Gastroesophageal sphincter (tissue), 4 donors: ENCODE measurements at regions not wholly inside any gene's neighbourhood (a gene's known extent, or its start where the extent isn't known, plus 50 kb on each side); places are given as distances from the start of the nearest gene placed in this dataset.

Experiments
- ATAC-seq: fragments of 150-250 bp; one replicate; pipeline ENCODE4 v1.9.1; 2016; ENCODE audit warnings: mild to moderate bottlenecking, moderate library complexity
- H3K27ac ChIP-seq, 4 donors: fragments of 200-600 bp; sonication (generic) in 3 of 4; 1 replicate in 3 of 4; 2 replicates in 1 of 4; pipeline ENCODE4 v1.5.1; 2016 to 2019
- H3K27me3 ChIP-seq: fragments of 200-600 bp; sonication (generic); one replicate; pipeline ENCODE4 v1.5.1; 2019
- H3K36me3 ChIP-seq, 2 donors: fragments of 200-600 bp; sonication (generic); one replicate each; pipeline ENCODE4 v1.5.1; 2019; ENCODE audit warnings: control low read depth in 1 of 2
- H3K4me1 ChIP-seq, 3 donors: fragments of 200-600 bp; sonication (generic); 1 replicate in 2 of 3; 2 replicates in 1 of 3; pipeline ENCODE4 v1.5.1; 2016 to 2019; ENCODE audit warnings: control low read depth in 2 of 3
- H3K4me3 ChIP-seq, 2 donors: fragments of 200-600 bp; sonication (generic); one replicate each; pipeline ENCODE4 v1.5.1; 2019; ENCODE audit warnings: mild to moderate bottlenecking in 1 of 2, moderate library complexity in 1 of 2
- H3K9me3 ChIP-seq, 3 donors: fragments of 200-600 bp; sonication (generic); one replicate each; pipeline ENCODE4 v1.5.1; 2017 to 2019; ENCODE audit warnings: control low read depth in 2 of 3
- EP300 ChIP-seq: sonication (generic); formaldehyde crosslinking; IDR thresholded peaks from one replicate; pipeline ENCODE4 v1.6.1; 2017; ENCODE audit warnings: antibody characterized with exemption, mild to moderate bottlenecking
- POLR2A ChIP-seq, 2 donors: fragments of 450-650 bp; IDR thresholded peaks; one replicate each; pipeline ENCODE4 v1.6.1; 2017; ENCODE audit warnings: antibody characterized with exemption in 2 of 2, mild to moderate bottlenecking in 2 of 2, moderate library complexity in 1 of 2
- POLR2AphosphoS5 ChIP-seq: sonication (generic); formaldehyde crosslinking; IDR thresholded peaks from one replicate; pipeline ENCODE4 v1.6.1; 2017; ENCODE audit warnings: antibody characterized with exemption
- WGBS, 2 donors: methylation state at CpG; one replicate each; pipeline ENCODE4 v1.1.5; 2018; ENCODE audit warnings: low coverage in 1 of 2; 5-methylcytosine and 5-hydroxymethylcytosine counted together
- TF ChIP-seq, protein P1 (sequence below), 4 experiments: fragments of 200-600 bp in 2 of 4; fragments of 450-650 bp in 2 of 4; sonication (generic) in 1 of 4; IDR thresholded peaks; one replicate each; pipeline ENCODE4 v1.5.1; 2017 to 2019; ENCODE audit warnings: antibody characterized with exemption in 4 of 4, mild to moderate bottlenecking in 2 of 4, moderate library complexity in 2 of 4

DNA sequence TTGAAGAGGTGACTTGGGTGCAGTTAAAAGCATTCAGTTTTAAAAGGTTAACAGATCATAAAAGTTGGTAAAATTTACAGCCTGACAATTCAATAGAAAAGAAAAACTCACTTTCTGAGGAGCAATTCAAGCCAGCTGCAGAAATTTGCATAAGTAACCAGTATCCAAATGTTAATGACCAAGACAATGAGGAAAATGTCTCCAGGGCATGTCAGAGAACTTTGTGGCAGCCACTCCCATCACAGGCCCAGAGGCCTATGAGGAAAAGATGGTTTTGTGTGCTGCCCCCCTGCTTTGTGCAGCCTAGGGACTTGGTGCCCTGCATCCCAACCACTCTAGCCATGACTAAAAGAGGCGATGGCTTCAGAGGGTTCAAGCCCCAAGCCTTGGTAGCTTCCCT, 1406.5 kb upstream of the ACO1 start:
- H3K27ac ChIP-seq = no peak overlapping the region
- WGBS, 2 donors = no CpG with 5 or more reads among the region's 1 CpG
- TF ChIP-seq POLR2AphosphoS5 = no peak
- TF ChIP-seq POLR2A (IDR thresholded peaks at IDR 0.05) = no peak
- no peaks in the 10 kb centered on the region for H3K9me3 ChIP-seq
- no peak for ATAC-seq
- H3K36me3 ChIP-seq = no peaks in the 10 kb centered on the region
- H3K4me3 ChIP-seq = no peak overlapping the region
- H3K27me3 ChIP-seq = no peaks in the 10 kb centered on the region
- no peaks in the 10 kb centered on the region for H3K4me1 ChIP-seq

DNA sequence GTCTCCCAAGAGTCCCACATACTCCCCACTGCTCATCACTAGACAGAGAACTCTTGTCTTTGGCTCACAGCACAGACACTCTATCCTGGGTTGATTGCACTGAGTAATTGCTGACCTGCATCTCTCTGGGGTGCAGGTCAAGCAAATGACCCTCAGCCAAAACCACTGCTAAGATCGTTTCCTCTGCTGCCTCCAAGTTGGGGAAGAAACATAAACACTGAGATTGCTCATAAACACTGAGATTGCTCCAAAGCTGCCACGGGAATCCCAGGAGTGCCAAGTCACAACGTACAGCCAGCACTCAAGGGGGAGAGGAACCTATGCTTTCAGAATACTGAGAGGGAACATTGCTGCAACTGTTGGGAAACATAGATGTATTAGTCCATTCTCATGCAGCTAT, 1402.1 kb upstream of the ACO1 start:
- H3K36me3 ChIP-seq = no peaks in the 10 kb centered on the region
- no peaks in the 10 kb centered on the region for H3K27me3 ChIP-seq
- no peaks in the 10 kb centered on the region for H3K9me3 ChIP-seq
- no peaks in the 10 kb centered on the region for H3K4me1 ChIP-seq
- WGBS, 2 donors = 18 to 49% methylated on average over 2 to 3 of the region's 3 CpGs
- H3K27ac ChIP-seq = no peak overlapping the region
- TF ChIP-seq POLR2AphosphoS5 (no peak), EP300 (no peak), POLR2A (IDR thresholded peaks at IDR 0.05) (no peak)
- TF ChIP-seq, protein P1, sequence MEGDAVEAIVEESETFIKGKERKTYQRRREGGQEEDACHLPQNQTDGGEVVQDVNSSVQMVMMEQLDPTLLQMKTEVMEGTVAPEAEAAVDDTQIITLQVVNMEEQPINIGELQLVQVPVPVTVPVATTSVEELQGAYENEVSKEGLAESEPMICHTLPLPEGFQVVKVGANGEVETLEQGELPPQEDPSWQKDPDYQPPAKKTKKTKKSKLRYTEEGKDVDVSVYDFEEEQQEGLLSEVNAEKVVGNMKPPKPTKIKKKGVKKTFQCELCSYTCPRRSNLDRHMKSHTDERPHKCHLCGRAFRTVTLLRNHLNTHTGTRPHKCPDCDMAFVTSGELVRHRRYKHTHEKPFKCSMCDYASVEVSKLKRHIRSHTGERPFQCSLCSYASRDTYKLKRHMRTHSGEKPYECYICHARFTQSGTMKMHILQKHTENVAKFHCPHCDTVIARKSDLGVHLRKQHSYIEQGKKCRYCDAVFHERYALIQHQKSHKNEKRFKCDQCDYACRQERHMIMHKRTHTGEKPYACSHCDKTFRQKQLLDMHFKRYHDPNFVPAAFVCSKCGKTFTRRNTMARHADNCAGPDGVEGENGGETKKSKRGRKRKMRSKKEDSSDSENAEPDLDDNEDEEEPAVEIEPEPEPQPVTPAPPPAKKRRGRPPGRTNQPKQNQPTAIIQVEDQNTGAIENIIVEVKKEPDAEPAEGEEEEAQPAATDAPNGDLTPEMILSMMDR (IDR thresholded peaks at IDR 0.05) = no peak
- no peak overlapping the region for H3K4me3 ChIP-seq
- no peak for ATAC-seq

DNA sequence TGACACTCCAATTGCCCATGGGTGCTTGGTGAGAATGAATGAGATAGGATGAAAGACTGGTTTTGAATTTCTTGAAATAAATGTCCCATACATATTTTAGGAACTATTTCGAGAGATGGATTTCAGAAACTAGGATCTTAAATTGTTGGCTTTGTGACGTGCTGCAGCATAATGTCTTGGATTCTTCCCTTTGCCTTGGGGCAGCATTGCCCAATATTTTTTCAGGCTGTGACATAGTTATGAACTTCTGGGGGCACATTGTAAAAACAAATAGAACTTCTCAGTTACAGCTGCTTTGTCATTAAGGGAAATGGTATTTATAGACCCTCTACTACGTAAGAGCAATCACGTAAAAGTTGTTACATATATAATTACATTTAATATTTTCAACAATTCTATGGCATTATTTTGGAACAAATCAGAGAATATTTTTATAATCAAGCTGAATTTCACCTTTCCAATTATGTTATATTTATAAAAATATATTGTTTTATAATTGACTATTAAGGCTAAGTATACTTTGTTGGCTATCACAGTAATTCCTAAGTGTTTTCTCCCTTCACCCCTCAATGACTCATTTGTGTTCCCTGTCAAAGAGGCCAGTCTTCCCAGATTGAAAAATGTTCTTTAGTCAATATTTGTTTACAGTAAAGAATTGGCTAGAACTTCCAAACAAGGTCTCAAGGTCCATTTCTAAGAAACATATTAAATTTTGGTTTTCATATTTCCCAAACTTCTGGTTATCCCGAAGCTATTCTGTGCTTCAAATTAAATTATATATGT, 1388.3 kb upstream of the ACO1 start:
- H3K36me3 ChIP-seq = no peaks in the 10 kb centered on the region

DNA sequence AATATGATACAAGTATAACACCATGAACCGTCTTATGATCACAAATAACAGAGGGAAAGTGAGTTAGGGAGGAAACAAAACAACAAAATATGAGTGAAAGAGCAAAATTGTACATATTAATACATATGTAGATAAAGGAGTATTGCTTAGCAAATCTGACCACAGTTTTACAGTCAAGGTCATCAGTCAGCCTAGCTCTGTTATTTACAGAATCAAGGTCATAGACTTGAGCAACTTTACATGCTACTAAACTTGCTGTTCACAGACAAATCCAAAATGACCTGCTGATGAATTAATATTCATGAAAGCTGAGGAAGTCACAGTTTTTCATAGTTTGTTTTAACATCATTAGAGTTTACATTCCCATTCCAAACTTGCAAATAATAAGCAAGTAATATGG, 1387.7 kb upstream of the ACO1 start:
- ATAC-seq = no peak
- no peaks in the 10 kb centered on the region for H3K27me3 ChIP-seq
- WGBS, 2 donors = 52 to 55% methylated on average over 1 of the region's 1 CpG
- no peaks in the 10 kb centered on the region for H3K36me3 ChIP-seq
- no peak overlapping the region for H3K4me3 ChIP-seq
- H3K4me1 ChIP-seq = no peaks in the 10 kb centered on the region
- H3K9me3 ChIP-seq = no peaks in the 10 kb centered on the region
- no peak for TF ChIP-seq POLR2AphosphoS5
- no peak for TF ChIP-seq EP300
- TF ChIP-seq POLR2A (IDR thresholded peaks at IDR 0.05) = no peak
- TF ChIP-seq, protein P1 (IDR thresholded peaks at IDR 0.05) = no peak
- H3K27ac ChIP-seq = no peak overlapping the region

More for the DNA sequence above, 1388.3 kb upstream of the ACO1 start:
- H3K4me3 ChIP-seq = no peak overlapping the region
- no peak for TF ChIP-seq EP300
- no peak for TF ChIP-seq POLR2A (IDR thresholded peaks at IDR 0.05)
- TF ChIP-seq, protein P1 (IDR thresholded peaks at IDR 0.05) = no peak
- no peak for TF ChIP-seq POLR2AphosphoS5
- 67 to 72% methylated on average over 5 of the region's 5 CpGs for WGBS, 2 donors
- H3K27ac ChIP-seq = no peak overlapping the region
- ATAC-seq = no peak
- no peaks in the 10 kb centered on the region for H3K27me3 ChIP-seq
- H3K4me1 ChIP-seq = no peaks in the 10 kb centered on the region
- H3K9me3 ChIP-seq = no peaks in the 10 kb centered on the region

DNA sequence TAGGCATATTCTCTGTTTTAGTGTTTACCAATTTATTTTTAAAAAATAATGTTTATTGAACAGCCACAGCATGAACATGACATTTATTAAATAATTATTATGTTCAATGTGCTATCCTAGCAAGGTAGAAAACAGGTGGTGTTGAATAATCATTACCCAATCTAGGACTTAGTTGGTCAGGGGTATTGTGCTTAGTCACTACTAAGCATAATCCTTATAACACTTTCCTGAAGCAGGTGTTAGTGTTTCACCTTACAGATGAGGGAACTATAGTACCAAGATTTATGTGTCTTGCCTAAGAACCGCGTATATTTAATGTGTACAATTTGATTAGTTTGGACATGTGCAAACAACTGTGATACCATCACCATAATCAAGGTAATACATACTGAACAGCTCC, 1387.2 kb upstream of the ACO1 start:
- WGBS, 2 donors = 8 to 35% methylated on average over 2 of the region's 2 CpGs

More for the DNA sequence above, 1387.2 kb upstream of the ACO1 start:
- TF ChIP-seq POLR2AphosphoS5 = no peak
- TF ChIP-seq POLR2A (IDR thresholded peaks at IDR 0.05) = no peak
- TF ChIP-seq, protein P1 (IDR thresholded peaks at IDR 0.05) = no peak
- no peak for TF ChIP-seq EP300
- Histone ChIP-seq H3K9me3 (no peaks in the 10 kb centered on the region), H3K27ac (no peak overlapping the region), H3K36me3 (no peaks in the 10 kb centered on the region), H3K4me1 (no peaks in the 10 kb centered on the region), H3K4me3 (no peak overlapping the region), H3K27me3 (no peaks in the 10 kb centered on the region)
- no peak for ATAC-seq
